ENCODE measurements at regions not wholly inside any gene's neighbourhood (a gene's known extent, or its start where the extent isn't known, plus 50 kb on each side); places are given as distances from the start of the nearest gene placed in this dataset.

GRCh38 chr5:179454356-179454755 is 96.0 kb upstream of the RUFY1 start:
- TF ChIP-seq CTCF (IDR thresholded peaks at IDR 0.05) (no peak), POLR2AphosphoS5 (IDR thresholded peaks at IDR 0.05) (no peak)

All from prostate gland (tissue), 2 donors.